WERI-Rb-1 (cell line): ENCODE measurements at regions not wholly inside any gene's neighbourhood (a gene's known extent, or its start where the extent isn't known, plus 50 kb on each side); places are given as distances from the start of the nearest gene placed in this dataset.

ENCODE experiments used
- DNase-seq: peaks from one replicate; pipeline ENCODE4 v3.0.0-alpha.2; 2020
- H3K27ac ChIP-seq: fragments of 250-450 bp; sonication (Bioruptor Pico); 2 replicates; pipeline ENCODE4 v1.5.1; 2020; ENCODE audit warnings: mild to moderate bottlenecking, moderate library complexity
- H3K27me3 ChIP-seq: fragments of 250-450 bp; sonication (Bioruptor Pico); 2 replicates; pipeline ENCODE4 v1.5.1; 2021; ENCODE audit warnings: mild to moderate bottlenecking, low read depth, moderate library complexity; ENCODE audit not compliant: insufficient read depth, severe bottlenecking
- H3K36me3 ChIP-seq: fragments of 250-450 bp; sonication (Bioruptor Pico); 2 replicates; pipeline ENCODE4 v1.5.1; 2020; ENCODE audit warnings: mild to moderate bottlenecking, moderate library complexity
- H3K4me3 ChIP-seq: 2 replicates; pipeline ENCODE4 v1.5.1; 2011; ENCODE audit warnings: low read depth, mild to moderate bottlenecking, control low read depth, low read length
- H3K9me3 ChIP-seq: fragments of 250-450 bp; sonication (Bioruptor Pico); 2 replicates; pipeline ENCODE4 v1.5.1; 2021; ENCODE audit warnings: mild to moderate bottlenecking, moderate library complexity; ENCODE audit not compliant: severe bottlenecking
- TF ChIP-seq, protein P1 (sequence below): IDR thresholded peaks from 2 replicates; pipeline ENCODE4 v1.5.1; 2011; ENCODE audit warnings: low read depth, mild to moderate bottlenecking, control low read depth, inconsistent platforms, low read length

GRCh38 chr15:94843060-94843459, 611.7 kb downstream of the MCTP2 start:
- no peak for DNase-seq
- TF ChIP-seq, protein P1, sequence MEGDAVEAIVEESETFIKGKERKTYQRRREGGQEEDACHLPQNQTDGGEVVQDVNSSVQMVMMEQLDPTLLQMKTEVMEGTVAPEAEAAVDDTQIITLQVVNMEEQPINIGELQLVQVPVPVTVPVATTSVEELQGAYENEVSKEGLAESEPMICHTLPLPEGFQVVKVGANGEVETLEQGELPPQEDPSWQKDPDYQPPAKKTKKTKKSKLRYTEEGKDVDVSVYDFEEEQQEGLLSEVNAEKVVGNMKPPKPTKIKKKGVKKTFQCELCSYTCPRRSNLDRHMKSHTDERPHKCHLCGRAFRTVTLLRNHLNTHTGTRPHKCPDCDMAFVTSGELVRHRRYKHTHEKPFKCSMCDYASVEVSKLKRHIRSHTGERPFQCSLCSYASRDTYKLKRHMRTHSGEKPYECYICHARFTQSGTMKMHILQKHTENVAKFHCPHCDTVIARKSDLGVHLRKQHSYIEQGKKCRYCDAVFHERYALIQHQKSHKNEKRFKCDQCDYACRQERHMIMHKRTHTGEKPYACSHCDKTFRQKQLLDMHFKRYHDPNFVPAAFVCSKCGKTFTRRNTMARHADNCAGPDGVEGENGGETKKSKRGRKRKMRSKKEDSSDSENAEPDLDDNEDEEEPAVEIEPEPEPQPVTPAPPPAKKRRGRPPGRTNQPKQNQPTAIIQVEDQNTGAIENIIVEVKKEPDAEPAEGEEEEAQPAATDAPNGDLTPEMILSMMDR = no peak
- H3K27ac ChIP-seq = no peak overlapping the region
- peaks cover 53% of the 10 kb centered on the region for H3K27me3 ChIP-seq
- H3K9me3 ChIP-seq = no peaks in the 10 kb centered on the region
- no peaks in the 10 kb centered on the region for H3K36me3 ChIP-seq
- H3K4me3 ChIP-seq = no peak overlapping the region

GRCh38 chr15:94844198-94844537, 612.8 kb downstream of the MCTP2 start:
- H3K27me3 ChIP-seq = peaks cover 56% of the 10 kb centered on the region
- TF ChIP-seq, protein P1 = no peak
- H3K36me3 ChIP-seq = no peaks in the 10 kb centered on the region
- no peak overlapping the region for H3K4me3 ChIP-seq
- no peaks in the 10 kb centered on the region for H3K9me3 ChIP-seq
- no peak overlapping the region for H3K27ac ChIP-seq
- no peak for DNase-seq

- DNase-seq = no peak
- no peak overlapping the region for H3K4me3 ChIP-seq
- no peaks in the 10 kb centered on the region for H3K36me3 ChIP-seq
- no peaks in the 10 kb centered on the region for H3K9me3 ChIP-seq
- H3K27ac ChIP-seq = no peak overlapping the region
- TF ChIP-seq, protein P1 = no peak
- H3K27me3 ChIP-seq = peaks cover 56% of the 10 kb centered on the region
Observed at GRCh38 chr15:94844538-94845389, 613.4 kb downstream of the MCTP2 start.

DNA sequence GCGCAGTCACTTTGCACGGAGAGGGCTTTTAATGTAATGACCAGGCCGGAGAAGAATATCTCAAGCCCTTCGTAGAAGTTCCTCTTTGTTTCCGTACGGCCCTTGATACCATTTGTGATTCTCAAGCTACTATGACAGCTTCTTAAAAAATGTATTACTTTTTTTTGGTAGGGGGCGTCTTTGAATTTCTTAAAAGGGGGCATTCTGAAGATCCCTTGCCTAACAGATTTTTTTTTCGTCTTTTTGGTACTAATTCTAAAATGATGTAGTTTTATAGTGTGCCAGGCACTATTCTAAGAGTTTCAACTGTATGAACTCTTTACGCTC, 614.0 kb downstream of the MCTP2 start:
- H3K4me3 ChIP-seq = no peak overlapping the region
- TF ChIP-seq, protein P1 = no peak
- H3K9me3 ChIP-seq = no peaks in the 10 kb centered on the region

GRCh38 chr15:94847325-94847724, 616.0 kb downstream of the MCTP2 start:
- DNase-seq = no peak
- Histone ChIP-seq H3K27me3 (peaks cover 45% of the 10 kb centered on the region), H3K27ac (no peak overlapping the region), H3K9me3 (no peaks in the 10 kb centered on the region), H3K4me3 (no peak overlapping the region), H3K36me3 (no peaks in the 10 kb centered on the region)
- TF ChIP-seq, protein P1 = no peak

More for the DNA sequence above, 614.0 kb downstream of the MCTP2 start:
- Histone ChIP-seq H3K36me3 (no peaks in the 10 kb centered on the region), H3K27me3 (peaks cover 54% of the 10 kb centered on the region), H3K27ac (no peak overlapping the region)
- no peak for DNase-seq

DNA sequence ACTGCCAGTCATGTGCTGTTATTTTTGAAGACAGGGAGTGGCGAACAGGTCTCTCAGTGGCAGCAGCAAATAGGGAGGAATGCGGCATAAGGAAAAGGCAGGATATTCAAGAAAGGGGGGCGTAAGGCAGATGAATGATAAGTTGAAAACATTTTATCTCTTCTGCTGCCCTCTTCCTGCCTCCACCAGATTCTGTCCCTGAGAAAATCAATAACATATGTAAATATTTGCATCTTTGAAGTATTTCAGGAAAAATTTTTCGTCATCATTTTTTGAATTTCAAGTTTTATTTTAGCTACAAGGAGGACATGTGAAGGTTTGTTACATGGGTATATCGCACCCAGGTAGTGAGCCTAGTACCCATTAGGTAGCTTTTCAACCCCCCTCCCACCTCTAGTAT, 616.7 kb downstream of the MCTP2 start:
- H3K27me3 ChIP-seq = peaks cover 47% of the 10 kb centered on the region
- H3K36me3 ChIP-seq = no peaks in the 10 kb centered on the region
- no peaks in the 10 kb centered on the region for H3K9me3 ChIP-seq
- TF ChIP-seq, protein P1 = no peak
- no peak overlapping the region for H3K4me3 ChIP-seq
- no peak overlapping the region for H3K27ac ChIP-seq
- no peak for DNase-seq
